ENCODE measurements at regions not wholly inside any gene's neighbourhood (a gene's known extent, or its start where the extent isn't known, plus 50 kb on each side); places are given as distances from the start of the nearest gene placed in this dataset.

DNA sequence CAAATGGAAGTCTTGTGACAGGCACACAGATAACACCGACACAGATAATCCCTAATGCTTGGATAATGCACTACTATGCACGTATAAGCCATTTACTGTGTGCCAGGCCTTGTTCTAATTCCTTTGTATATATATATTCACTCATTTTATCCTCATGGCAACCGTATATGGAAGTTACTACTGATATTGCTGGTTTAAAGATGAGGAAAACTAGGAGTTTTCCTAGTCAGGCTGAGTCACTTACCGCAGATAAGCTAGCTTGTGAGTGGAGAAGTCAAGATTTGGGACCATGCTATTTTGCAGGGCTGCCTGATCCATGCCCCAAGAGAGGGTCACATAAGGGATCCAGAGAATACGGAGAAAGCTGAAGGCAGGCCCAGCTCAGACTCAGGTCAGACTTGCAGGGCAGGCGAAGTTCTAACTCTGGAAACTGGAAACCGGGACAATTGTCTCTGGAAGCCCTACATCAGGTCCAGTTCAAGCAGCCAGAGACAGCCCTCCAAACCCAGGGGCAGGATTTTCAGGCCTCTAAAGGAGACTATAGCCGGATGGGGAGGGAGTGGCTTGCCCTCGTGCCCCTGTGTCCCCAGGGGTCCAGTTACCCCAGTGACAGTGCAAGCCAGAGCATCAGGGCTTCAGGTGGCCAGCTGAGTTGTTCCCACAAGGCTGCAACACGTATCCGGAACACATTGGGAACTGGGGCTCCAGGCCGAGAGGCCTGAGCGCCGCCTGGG, 534.8 kb downstream of the INSC start:
- TF ChIP-seq, protein P1, sequence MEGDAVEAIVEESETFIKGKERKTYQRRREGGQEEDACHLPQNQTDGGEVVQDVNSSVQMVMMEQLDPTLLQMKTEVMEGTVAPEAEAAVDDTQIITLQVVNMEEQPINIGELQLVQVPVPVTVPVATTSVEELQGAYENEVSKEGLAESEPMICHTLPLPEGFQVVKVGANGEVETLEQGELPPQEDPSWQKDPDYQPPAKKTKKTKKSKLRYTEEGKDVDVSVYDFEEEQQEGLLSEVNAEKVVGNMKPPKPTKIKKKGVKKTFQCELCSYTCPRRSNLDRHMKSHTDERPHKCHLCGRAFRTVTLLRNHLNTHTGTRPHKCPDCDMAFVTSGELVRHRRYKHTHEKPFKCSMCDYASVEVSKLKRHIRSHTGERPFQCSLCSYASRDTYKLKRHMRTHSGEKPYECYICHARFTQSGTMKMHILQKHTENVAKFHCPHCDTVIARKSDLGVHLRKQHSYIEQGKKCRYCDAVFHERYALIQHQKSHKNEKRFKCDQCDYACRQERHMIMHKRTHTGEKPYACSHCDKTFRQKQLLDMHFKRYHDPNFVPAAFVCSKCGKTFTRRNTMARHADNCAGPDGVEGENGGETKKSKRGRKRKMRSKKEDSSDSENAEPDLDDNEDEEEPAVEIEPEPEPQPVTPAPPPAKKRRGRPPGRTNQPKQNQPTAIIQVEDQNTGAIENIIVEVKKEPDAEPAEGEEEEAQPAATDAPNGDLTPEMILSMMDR (IDR thresholded peaks at IDR 0.05), result no peak
- TF ChIP-seq EP300 (IDR thresholded peaks at IDR 0.05), result no peak
- no peak for TF ChIP-seq POLR2A (IDR thresholded peaks at IDR 0.05)
- no peak for TF ChIP-seq POLR2AphosphoS5 (IDR thresholded peaks at IDR 0.05)
- WGBS, 2 donors (ENCODE audit: low coverage in 1 of 2), result 71 to 89% methylated on average over 6 of the region's 14 CpGs
- peaks cover 0 to 19% (median 7%) of the 10 kb centered on the region in 3 donors for H3K4me1 ChIP-seq
- H3K36me3 ChIP-seq, result no peaks in the 10 kb centered on the region
- H3K27ac ChIP-seq, result peak overlapping the region in 3 of 4 donors; percentile 9 to 79 (median 78)
- no peak for ATAC-seq
- no peaks in the 10 kb centered on the region for H3K9me3 ChIP-seq
- H3K4me3 ChIP-seq, result no peak overlapping the region
- H3K27me3 ChIP-seq, result no peaks in the 10 kb centered on the region

DNA sequence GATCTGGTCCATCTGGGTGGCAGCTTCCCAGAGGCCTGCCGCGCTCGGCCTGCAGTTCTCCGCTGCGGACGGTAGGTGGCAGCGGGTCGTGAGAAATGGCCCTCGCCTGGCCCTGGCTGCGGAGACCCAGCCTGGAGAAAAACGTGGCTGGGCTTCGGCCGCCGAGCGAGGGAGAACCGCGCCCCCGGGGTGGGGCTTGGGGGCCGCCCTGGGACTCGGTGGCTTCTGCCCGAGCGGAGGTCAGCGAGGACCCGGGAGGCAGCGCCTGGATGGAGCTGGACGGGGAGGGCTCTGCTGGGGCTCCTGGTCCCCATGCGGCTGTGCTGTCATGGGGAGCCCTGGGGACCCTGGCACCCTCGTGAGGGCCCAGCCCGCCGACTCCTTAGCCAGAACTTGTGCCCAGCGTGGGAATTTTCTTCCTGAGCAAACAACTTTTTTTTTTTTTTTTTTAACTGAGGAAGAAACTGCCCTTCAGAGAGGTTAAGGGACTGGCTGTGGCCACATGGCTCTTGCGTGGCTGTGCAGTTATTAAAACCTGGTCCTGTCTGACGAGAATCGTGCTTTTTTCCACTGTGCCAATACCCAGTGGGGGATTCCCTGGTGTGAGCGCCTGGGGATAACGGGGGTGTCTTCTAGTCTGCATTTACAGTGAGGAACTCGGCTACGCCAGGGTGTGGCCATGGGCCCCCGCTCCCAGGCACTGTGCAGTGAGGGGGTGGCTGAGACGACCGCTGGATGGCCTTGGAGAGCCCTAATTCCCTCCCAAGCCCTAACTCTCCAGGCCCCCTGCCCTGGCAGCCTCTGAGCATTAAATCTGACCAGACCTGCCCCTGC, 535.6 kb downstream of the INSC start:
- peak overlapping the region; percentile 26 to 53 for H3K4me3 ChIP-seq

DNA sequence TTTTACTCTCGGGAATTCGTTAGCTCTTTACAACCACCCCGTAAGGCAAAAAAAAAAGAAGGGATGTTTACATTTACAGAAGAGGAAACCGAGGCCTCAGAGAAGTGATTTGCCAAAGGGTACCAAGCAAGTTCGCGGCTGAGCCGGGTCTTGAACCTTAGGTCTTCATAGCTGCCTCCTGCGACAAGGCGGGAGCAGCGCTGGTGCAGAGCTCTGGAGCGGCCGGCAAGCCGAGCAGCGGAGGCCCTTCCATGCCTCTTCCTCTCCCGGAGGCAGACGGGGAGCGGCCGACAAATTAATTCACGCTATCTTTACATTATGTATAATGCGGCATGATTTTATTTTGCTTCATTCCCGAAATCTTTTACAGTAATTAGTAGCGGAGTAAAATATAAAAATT, 536.3 kb downstream of the INSC start:
- H3K9me3 ChIP-seq, result no peaks in the 10 kb centered on the region
- no peaks in the 10 kb centered on the region for H3K36me3 ChIP-seq
- H3K27ac ChIP-seq, result peak overlapping the region in 1 of 4 donors; percentile 79
- ATAC-seq, result no peak
- peaks cover 0 to 19% (median 7%) of the 10 kb centered on the region in 3 donors for H3K4me1 ChIP-seq
- TF ChIP-seq POLR2AphosphoS5 (IDR thresholded peaks at IDR 0.05) (no peak), POLR2A (IDR thresholded peaks at IDR 0.05) (no peak), EP300 (IDR thresholded peaks at IDR 0.05) (no peak)
- TF ChIP-seq, protein P1 (IDR thresholded peaks at IDR 0.05), result no peak
- WGBS, 2 donors (ENCODE audit: low coverage in 1 of 2), result 86 to 95% methylated on average over 16 to 21 of the region's 22 CpGs
- no peak overlapping the region for H3K4me3 ChIP-seq
- H3K27me3 ChIP-seq, result no peaks in the 10 kb centered on the region

More for the DNA sequence above, 535.6 kb downstream of the INSC start:
- ATAC-seq, result peak; percentile 98
- Histone ChIP-seq H3K9me3 (no peaks in the 10 kb centered on the region), H3K36me3 (no peaks in the 10 kb centered on the region), H3K4me1 (peaks cover 0 to 19% (median 7%) of the 10 kb centered on the region in 3 donors), H3K27ac (peak overlapping the region in 3 of 4 donors; percentile 47 to 79 (median 78)), H3K27me3 (no peaks in the 10 kb centered on the region)
- 0 to 7% methylated on average over 9 to 11 of the region's 41 CpGs for WGBS, 2 donors (ENCODE audit: low coverage in 1 of 2)
- TF ChIP-seq POLR2AphosphoS5 (IDR thresholded peaks at IDR 0.05) (peak; percentile 65), POLR2A (IDR thresholded peaks at IDR 0.05) (no peak)
- TF ChIP-seq, protein P1 (IDR thresholded peaks at IDR 0.05), result peak; percentile 95 to 99 (median 98)

DNA sequence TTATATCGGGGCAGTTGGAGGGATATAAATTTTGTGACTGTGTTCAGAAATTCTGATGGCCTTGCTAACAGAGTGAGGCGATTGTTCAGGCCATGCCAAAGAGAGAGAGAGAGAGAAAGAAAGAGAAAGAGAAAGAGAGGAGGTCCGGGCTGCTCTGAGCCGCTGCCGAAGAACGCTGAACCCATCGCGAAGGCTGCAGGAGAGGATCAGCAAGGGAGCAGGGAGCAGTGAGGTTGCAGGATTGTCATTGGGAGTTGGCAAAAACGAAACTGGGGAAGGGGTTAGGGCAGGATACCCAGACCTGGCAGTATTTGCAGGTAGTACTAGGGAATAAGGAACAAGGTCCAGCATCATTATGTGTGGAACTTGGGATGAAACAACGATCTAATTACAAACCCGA, 537.1 kb downstream of the INSC start:
- peaks cover 0 to 19% (median 7%) of the 10 kb centered on the region in 3 donors for H3K4me1 ChIP-seq
- no peak for TF ChIP-seq POLR2AphosphoS5 (IDR thresholded peaks at IDR 0.05)
- TF ChIP-seq, protein P1 (IDR thresholded peaks at IDR 0.05), result no peak
- no peak for TF ChIP-seq EP300 (IDR thresholded peaks at IDR 0.05)
- TF ChIP-seq POLR2A (IDR thresholded peaks at IDR 0.05), result no peak
- peak overlapping the region in 1 of 2 donors; percentile 13 for H3K4me3 ChIP-seq
- no peaks in the 10 kb centered on the region for H3K27me3 ChIP-seq
- no peaks in the 10 kb centered on the region for H3K9me3 ChIP-seq
- no peaks in the 10 kb centered on the region for H3K36me3 ChIP-seq
- no peak overlapping the region for H3K27ac ChIP-seq
- ATAC-seq, result no peak
- 57 to 83% methylated on average over 3 to 11 of the region's 11 CpGs for WGBS, 2 donors (ENCODE audit: low coverage in 1 of 2)
